HFF-Myc (cell line): ENCODE measurements at regions not wholly inside any gene's neighbourhood (a gene's known extent, or its start where the extent isn't known, plus 50 kb on each side); places are given as distances from the start of the nearest gene placed in this dataset.
A peak's percentile ranks its signal among the peaks of the same experiment; 100 is the strongest.

Experiments
- DNase-seq: peaks from one replicate; pipeline ENCODE4 v3.0.0-alpha.2; 2011; ENCODE audit warnings: low read depth; ENCODE audit errors: extremely low read depth
- H3K4me3 ChIP-seq: replicated peaks from 2 replicates; pipeline ENCODE4 v1.5.1; 2011; ENCODE audit warnings: low read depth, mild to moderate bottlenecking, control low read depth, low read length
- TF ChIP-seq, protein P1 (sequence below): IDR thresholded peaks from 2 replicates; pipeline ENCODE4 v1.5.1; 2012; ENCODE audit warnings: mild to moderate bottlenecking, low read depth, low read length, control low read depth; ENCODE audit errors: missing control alignments

DNA sequence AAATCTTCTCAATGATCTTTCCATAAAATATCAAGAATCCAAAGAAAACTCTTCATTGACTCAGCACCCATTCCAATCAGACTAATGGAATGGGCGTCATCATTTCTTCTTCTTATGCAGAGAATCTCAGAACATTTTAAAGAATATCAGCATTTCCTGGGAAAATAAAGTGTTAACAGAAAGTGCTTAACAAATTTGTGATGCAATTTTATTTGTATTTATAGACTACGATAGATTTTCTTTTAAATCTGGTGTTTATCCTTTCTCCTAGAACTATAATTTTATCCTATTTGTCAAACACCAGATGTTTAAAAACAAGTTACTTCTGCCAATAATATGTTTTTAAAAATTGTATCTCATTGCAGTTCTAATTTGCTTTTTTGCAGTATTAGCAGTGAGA lies 330.7 kb downstream of the COL12A1 start:
- DNase-seq = no peak
- no peak overlapping the region for H3K4me3 ChIP-seq
- TF ChIP-seq, protein P1, sequence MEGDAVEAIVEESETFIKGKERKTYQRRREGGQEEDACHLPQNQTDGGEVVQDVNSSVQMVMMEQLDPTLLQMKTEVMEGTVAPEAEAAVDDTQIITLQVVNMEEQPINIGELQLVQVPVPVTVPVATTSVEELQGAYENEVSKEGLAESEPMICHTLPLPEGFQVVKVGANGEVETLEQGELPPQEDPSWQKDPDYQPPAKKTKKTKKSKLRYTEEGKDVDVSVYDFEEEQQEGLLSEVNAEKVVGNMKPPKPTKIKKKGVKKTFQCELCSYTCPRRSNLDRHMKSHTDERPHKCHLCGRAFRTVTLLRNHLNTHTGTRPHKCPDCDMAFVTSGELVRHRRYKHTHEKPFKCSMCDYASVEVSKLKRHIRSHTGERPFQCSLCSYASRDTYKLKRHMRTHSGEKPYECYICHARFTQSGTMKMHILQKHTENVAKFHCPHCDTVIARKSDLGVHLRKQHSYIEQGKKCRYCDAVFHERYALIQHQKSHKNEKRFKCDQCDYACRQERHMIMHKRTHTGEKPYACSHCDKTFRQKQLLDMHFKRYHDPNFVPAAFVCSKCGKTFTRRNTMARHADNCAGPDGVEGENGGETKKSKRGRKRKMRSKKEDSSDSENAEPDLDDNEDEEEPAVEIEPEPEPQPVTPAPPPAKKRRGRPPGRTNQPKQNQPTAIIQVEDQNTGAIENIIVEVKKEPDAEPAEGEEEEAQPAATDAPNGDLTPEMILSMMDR = no peak

DNA sequence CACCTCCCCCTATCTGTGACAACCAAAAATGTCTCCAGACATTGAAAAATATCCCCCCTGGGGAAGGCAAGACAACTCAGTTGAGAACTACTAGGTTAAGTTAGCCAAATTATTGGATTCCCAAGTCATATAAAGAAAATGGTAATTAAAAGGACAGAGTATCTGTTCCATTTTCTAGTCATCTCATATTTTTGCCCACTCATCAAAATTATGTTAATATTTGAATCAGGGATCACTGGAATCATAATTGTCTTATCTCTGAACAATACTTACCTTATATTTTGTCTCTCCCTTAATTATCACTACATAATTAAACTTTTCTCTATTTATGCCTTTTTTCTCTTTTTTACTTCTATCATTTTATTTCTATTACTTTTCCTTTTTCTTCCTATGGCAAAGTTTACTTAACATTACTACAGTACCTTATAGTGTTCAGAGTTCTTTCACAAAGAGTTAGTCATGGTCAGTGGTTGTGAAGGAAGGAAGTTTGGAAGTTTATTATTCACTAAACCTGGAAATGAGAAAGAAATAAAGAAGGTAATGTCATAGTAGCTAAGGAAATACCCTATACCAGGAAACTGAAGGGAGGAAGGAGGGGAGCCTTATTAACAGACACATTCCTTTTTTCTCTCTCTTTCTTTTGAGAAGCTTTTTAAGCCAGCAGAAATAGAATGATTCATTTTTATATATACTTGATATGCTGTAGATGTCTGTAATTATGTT lies 332.9 kb downstream of the COL12A1 start:
- no peak for DNase-seq
- H3K4me3 ChIP-seq = no peak overlapping the region
- TF ChIP-seq, protein P1 = no peak

DNA sequence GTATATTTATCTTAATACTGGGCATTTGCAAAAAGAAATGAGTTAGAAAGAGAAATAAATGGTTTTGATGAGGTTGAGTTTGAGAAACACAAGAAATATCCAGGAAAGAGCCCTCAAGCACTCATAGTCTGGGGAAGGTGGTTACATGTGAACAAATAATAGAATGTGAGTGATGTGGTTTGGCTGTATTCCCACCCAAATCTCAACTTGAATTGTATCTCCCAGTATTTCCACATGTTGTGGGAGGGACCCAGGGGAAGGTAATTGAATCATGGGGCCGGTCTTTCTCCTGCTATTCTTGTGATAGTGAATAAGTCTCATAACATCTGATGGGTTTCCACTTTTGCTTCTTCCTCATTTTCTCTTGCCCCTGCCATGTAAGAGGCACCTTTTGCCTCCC lies 334.1 kb downstream of the COL12A1 start:
- DNase-seq = peak; percentile 44
- TF ChIP-seq, protein P1 = no peak
- no peak overlapping the region for H3K4me3 ChIP-seq

DNA sequence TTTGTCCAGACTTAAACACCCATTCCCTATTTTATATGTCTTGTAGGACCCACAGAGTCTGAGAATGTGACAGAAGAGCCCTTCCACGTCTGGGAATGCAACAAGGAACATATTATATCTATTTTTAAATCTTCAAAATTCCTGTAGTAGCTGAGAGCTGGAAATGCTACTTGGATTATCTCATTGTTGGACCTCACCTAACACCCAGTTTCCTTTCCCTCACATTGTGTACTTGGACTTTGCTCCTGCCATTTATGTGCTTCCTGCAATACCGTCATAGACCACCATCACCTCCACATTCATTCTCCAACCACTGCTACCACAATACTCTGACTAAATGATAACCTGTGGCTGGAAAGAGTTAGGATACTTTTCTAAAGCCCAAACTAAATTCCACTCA lies 335.4 kb downstream of the COL12A1 start:
- no peak overlapping the region for H3K4me3 ChIP-seq
- TF ChIP-seq, protein P1 = no peak
- no peak for DNase-seq

DNA sequence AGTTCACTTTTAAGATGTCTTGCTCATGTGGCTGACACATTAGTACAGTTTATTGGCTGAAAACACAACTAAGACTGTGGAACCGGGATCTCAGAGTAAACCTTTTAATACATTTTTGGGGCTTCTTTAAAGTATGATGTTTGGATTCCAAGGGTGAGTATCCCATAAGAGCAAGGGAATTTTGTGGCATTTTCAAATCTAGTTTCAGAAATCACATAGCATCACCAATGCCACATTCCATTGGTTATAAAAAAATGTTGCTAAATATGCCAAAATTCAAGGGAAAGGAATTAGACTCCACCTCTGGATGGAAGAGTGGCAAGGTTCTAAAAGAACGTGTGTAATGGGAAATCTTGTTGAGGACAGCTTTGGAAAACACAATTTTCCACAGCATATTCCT lies 338.6 kb downstream of the COL12A1 start:
- no peak overlapping the region for H3K4me3 ChIP-seq
- TF ChIP-seq, protein P1 = no peak
- DNase-seq = no peak

DNA sequence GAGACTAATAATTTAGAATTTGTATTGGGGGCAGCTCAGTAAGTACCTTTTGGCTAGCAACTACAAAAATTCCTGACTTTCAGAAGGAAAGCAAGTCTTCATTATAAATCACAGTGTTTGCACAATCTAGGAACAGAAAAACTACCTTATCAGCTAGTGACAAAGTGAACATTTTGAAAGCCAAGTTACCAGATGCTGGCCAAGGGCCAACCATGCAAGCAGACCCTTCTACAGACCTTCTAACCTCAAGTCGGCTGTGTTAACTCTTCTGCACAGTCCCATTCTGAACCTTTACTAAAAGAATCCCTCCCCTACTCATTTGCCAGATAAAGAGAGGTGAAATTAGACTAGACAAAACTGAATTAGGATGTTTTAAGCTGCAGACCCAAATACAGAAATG lies 341.9 kb downstream of the COL12A1 start:
- no peak for DNase-seq
- TF ChIP-seq, protein P1 = no peak
- no peak overlapping the region for H3K4me3 ChIP-seq

DNA sequence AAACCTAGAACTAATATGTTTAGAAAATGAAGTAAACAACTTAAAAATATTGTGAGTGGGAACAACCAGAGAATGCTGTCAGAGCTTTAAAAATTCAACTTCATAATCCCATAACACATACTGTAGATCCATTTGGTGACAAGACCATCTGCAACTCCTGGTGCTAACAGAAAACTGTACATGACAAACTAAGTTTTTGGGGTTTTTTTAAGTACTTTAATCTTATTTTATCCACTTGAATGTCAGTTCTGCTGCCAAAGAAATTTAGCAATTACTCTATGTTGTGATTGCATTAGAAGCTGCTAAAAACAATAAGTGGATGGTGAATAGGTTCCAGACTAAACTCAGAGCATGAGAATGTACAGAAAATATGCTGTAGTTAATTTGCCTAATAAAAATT lies 345.4 kb downstream of the COL12A1 start:
- TF ChIP-seq, protein P1 = no peak
- no peak for DNase-seq
- H3K4me3 ChIP-seq = no peak overlapping the region
